Mammary epithelial cell (primary cell): ENCODE measurements at regions not wholly inside any gene's neighbourhood (a gene's known extent, or its start where the extent isn't known, plus 50 kb on each side); places are given as distances from the start of the nearest gene placed in this dataset.

Experiments used
- CTCF ChIP-seq, 2 donors: IDR thresholded peaks in 1 of 2; conservative IDR thresholded peaks in 1 of 2; 2 replicates each; pipeline ENCODE4 v1.5.1; 2011 to 2012; ENCODE audit warnings: inconsistent platforms in 2 of 2, low read length in 2 of 2, mild to moderate bottlenecking in 2 of 2, control low read depth in 1 of 2, low read depth in 1 of 2; ENCODE audit not compliant: insufficient read depth in 1 of 2; ENCODE audit errors: extremely low read depth in 1 of 2
- EZH2 ChIP-seq: IDR thresholded peaks from 2 replicates; pipeline ENCODE4 v1.6.1; 2012; ENCODE audit warnings: low read length, inconsistent platforms, borderline replicate concordance

- TF ChIP-seq CTCF (conservative IDR thresholded peaks at IDR 0.05 in 1 of 2, IDR thresholded peaks at IDR 0.05 in 1 of 2; ENCODE audit: extremely low read depth in 1 of 2, insufficient read depth in 1 of 2, low read depth in 1 of 2, low read length in 2 of 2) = no peak
- TF ChIP-seq EZH2 = no peak
Measured at GRCh38 chr2:210946395-210946794, 390.0 kb downstream of the CPS1 start.
